HG03025 (cell line): ENCODE measurements at regions not wholly inside any gene's neighbourhood (a gene's known extent, or its start where the extent isn't known, plus 50 kb on each side); places are given as distances from the start of the nearest gene placed in this dataset.

Source experiments
- ATAC-seq: cut with Tn5 transposase; IDR thresholded peaks from one replicate; pipeline ENCODE4 v1.9.1; 2021; ENCODE audit warnings: mild to moderate bottlenecking, moderate library complexity; ENCODE audit not compliant: unreplicated experiment, low FRiP score

- no peak for ATAC-seq
Measured at GRCh38 chr2:150607390-150607811, 119.9 kb upstream of the RND3 start.

DNA sequence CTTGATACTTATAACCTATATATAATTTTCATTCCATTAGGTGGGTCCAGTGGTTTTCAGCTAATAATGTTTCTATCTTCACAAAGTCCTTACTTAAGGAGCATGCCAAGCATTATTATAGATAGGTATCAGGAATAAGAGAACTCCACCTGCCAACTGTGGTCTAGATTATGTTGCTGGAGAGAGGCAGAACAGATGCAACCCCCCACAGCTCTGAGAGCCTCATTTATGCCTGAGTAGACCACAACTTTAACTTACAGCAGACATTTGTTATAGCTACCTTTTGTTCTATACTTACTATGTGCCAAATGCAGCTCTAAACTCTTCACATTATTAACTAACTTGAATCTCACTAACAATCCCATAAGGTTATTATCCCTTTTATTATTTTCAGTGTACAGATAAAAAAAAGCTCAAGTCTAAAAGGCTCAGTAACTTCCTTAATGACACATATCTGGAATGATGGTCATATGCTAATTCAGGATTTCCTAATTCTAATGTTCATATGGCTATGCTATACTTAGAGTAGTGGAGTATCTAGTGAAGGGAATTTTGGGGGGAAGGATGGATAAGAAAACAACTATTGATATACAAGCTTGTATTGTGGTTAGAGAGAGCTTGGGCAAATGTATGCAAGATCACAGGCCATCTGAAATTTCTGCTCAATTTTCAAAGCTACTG, 119.1 kb upstream of the RND3 start:
- ATAC-seq = no peak

DNA sequence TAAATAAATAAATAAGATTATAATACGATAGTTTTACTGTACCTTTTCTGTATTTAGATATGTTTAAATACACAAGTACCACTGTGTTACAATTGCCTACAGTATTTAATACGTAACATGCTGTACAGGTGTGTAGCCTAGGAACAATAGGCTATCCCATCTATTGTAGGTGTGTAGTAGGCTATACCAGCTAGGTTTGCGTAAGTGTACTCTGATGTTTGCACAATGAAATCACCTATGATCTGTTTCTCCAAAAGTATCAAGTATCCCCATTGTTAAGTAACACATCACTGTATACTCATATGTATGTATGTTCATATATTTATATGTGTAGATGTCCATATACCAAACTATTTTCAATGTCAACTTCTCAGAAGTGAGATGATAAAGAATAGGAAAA, 118.2 kb upstream of the RND3 start:
- no peak for ATAC-seq

GRCh38 chr2:150601280-150602038, 114.0 kb upstream of the RND3 start:
- no peak for ATAC-seq

GRCh38 chr2:150599889-150600288, 112.4 kb upstream of the RND3 start:
- no peak for ATAC-seq

DNA sequence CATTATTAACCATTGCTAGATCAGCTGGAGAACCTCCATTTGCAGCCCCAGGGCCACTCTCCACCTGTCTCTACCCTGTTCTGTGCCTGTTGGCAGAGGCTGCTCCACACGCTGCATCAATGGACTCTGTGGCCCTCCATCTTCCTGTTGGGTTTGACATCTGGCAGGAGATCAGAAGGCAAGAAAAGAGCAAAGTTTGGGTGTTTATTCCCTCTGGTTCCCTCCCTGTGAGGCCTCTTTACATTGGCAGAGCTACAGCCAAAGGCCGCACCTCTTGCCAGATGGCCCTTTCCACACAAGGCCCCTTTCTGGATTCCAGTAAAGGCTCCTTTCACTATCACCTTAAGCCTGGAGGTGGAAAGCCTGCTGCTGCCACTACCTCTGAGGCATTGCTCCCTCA, 110.9 kb upstream of the RND3 start:
- no peak for ATAC-seq

GRCh38 chr2:150595803-150596470, 108.5 kb upstream of the RND3 start:
- ATAC-seq = no peak

GRCh38 chr2:150594299-150594698, 106.8 kb upstream of the RND3 start:
- no peak for ATAC-seq

GRCh38 chr2:150591496-150592285, 104.2 kb upstream of the RND3 start:
- ATAC-seq = no peak

DNA sequence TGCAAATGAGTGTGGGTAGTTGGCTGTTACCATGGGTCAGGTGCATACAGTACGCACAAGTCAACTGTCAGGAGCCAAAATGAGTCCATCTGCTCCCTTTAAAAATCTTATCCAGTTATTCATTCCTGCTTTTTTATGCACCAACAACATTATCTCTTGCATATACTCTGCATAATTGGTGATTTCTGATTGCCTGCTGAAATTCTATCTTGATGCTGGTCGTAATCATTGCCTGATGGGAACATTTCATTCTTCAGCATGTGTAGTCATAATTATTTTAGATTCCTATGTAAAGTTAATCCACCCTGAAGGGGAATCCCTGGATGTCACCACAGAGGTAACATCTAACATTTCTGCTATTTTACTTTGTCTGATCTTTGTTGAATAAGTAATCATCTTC, 102.2 kb upstream of the RND3 start:
- ATAC-seq = no peak

DNA sequence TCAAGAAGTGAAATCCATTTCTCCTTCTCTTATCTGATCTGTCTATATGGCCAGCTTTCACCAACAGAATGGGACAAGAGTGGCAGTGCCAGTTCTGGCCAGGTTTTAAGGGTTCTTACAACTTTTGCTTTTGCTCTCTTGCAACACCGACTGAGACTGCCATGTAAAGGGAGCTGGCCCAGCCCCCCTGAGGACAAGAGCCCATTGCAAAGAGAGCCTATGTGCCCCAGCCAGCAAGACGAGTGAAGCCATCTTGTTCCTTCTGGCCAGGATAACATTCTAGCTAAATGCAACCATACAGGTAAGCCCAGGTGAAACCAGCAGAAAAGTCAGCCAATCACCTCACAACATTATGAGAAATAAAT, 101.0 kb upstream of the RND3 start:
- ATAC-seq = no peak

GRCh38 chr2:150587547-150588505, 100.4 kb upstream of the RND3 start:
- ATAC-seq = no peak

DNA sequence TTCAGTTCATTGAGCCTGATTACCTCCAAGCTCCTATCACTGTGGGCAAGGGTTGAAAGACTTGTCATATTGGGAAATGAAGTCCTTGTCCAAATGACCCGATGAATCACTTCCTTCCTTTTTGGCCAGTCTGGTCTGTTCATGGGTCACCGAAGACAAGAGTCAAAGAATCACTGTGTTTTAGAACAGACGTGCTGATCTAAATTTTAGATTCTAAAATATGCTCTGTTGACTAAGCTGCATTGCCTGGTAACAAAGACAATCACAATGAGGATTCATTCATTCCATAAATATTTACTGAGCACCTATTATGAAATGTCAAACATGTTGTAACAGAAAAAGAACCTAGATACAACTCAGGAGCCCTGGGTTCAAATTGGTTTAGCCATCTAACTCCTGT, 99.4 kb upstream of the RND3 start:
- ATAC-seq = no peak

- no peak for ATAC-seq
Measured at GRCh38 chr2:150585221-150585971, 97.9 kb upstream of the RND3 start.

DNA sequence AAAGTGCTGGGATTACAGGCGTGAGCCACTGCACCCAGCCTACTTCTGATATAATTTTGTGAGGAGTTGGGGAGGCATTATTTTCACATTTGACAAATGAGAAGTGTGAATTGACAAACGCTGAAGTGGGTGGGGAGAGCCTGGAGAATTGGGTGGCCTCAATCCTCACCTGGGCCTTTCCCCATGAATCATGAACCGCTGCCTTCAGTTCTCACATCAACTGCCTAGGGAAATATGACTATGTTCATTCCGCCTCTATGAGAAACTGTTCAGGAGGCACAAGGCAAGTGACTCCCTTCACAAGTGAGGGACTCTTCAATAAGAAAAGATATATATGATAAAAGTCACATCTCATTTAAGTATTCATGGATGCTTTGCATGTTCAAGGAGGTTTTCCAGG, 96.6 kb upstream of the RND3 start:
- ATAC-seq = no peak

- ATAC-seq = no peak
Measured at GRCh38 chr2:150581717-150582472, 94.4 kb upstream of the RND3 start.

- no peak for ATAC-seq
Measured at GRCh38 chr2:150578481-150578880, 91.0 kb upstream of the RND3 start.

DNA sequence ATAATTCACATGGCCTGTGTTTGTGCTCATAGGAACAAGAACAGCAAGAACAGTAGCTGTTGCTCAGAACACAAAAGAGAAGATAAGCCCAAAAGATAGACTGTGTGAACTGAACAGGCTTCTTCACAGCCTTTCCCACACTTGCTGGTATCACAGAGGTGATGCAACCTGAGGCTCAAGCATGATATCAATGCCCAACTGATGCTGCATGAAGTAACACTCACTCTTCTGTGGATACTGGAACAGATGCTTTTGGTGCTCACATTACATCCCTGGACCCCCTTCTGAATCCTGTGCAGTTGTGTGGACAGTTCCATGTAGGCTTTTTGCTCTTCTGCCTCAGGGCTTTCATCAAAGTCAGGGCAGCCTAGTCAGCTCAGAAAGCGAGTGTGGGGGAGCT, 88.4 kb upstream of the RND3 start:
- ATAC-seq = no peak
